Mesenteric fat pad (tissue), 1 donor: ENCODE measurements at regions not wholly inside any gene's neighbourhood (a gene's known extent, or its start where the extent isn't known, plus 50 kb on each side); places are given as distances from the start of the nearest gene placed in this dataset.

Experiments
- DNase-seq: peaks from one replicate; pipeline ENCODE4 v3.0.0-alpha.2; 2020; ENCODE audit warnings: low spot score
- donor health status: DM: yes; HTN: yes; CAD: no.

- no peak for DNase-seq
These were observed 179.3 kb downstream of the GLI2 start for GRCh38 chr2:120914839-120915521.

GRCh38 chr2:120915670-120916069 is 180.0 kb downstream of the GLI2 start:
- DNase-seq = no peak

GRCh38 chr2:120916446-120916845 is 180.8 kb downstream of the GLI2 start:
- DNase-seq = no peak

- no peak for DNase-seq
These were observed 182.2 kb downstream of the GLI2 start for GRCh38 chr2:120917886-120918285.

GRCh38 chr2:120919216-120919615 is 183.5 kb downstream of the GLI2 start:
- no peak for DNase-seq

GRCh38 chr2:120919771-120920453 is 184.2 kb downstream of the GLI2 start:
- DNase-seq = no peak

GRCh38 chr2:120920454-120921148 is 184.9 kb downstream of the GLI2 start:
- no peak for DNase-seq

GRCh38 chr2:120921457-120921856 is 185.8 kb downstream of the GLI2 start:
- DNase-seq = no peak

- DNase-seq = no peak
These were observed 187.1 kb downstream of the GLI2 start for GRCh38 chr2:120922571-120923332.

- no peak for DNase-seq
These were observed 187.8 kb downstream of the GLI2 start for GRCh38 chr2:120923426-120923825.

- no peak for DNase-seq
These were observed 189.3 kb downstream of the GLI2 start for GRCh38 chr2:120924924-120925323.

- no peak for DNase-seq
These were observed 191.0 kb downstream of the GLI2 start for GRCh38 chr2:120926463-120927264.

GRCh38 chr2:120927265-120927628 is 191.6 kb downstream of the GLI2 start:
- no peak for DNase-seq

- DNase-seq = no peak
These were observed 194.2 kb downstream of the GLI2 start for GRCh38 chr2:120929829-120930228.

- no peak for DNase-seq
These were observed 194.6 kb downstream of the GLI2 start for GRCh38 chr2:120930236-120930635.

- DNase-seq = no peak
These were observed 195.2 kb downstream of the GLI2 start for GRCh38 chr2:120930864-120931263.

- no peak for DNase-seq
These were observed 196.8 kb downstream of the GLI2 start for GRCh38 chr2:120932472-120932871.

- no peak for DNase-seq
These were observed 197.2 kb downstream of the GLI2 start for GRCh38 chr2:120932881-120933280.

GRCh38 chr2:120933693-120934573 is 198.3 kb downstream of the GLI2 start:
- DNase-seq = no peak
